ENCODE measurements at regions not wholly inside any gene's neighbourhood (a gene's known extent, or its start where the extent isn't known, plus 50 kb on each side); places are given as distances from the start of the nearest gene placed in this dataset.

DNA sequence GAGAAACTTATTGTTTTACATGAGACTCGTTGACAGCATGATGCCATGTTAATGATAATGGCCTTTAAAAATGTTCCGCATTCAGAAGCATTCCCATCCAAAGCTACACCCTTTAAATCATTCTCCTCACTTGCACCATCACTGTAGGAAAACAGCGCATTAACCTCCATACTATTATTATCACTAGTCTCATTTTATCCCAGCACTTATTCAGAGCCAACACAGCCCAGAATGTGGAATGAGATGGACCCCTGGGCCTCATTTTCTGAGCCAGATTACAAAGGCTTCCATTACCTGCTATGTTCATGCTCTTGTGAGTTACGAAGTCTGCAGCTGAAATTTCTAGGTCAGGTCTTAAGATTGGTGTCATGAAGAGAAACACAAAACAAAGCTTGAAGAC is 159.4 kb downstream of the HS3ST3A1 start:
- no peaks in the 10 kb centered on the region for H3K4me1 ChIP-seq
- H3K9ac ChIP-seq: no peak overlapping the region
- no peak for TF ChIP-seq Cebpa-rat (IDR thresholded peaks at IDR 0.05)
- H3K4me3 ChIP-seq: no peak overlapping the region
- no peaks in the 10 kb centered on the region for H4K20me1 ChIP-seq
- no peak overlapping the region for H3K27ac ChIP-seq
- H3K9me3 ChIP-seq: no peaks in the 10 kb centered on the region
- no peaks in the 10 kb centered on the region for H3K36me3 ChIP-seq
- no peaks in the 10 kb centered on the region for H3K27me3 ChIP-seq
- H3K4me2 ChIP-seq: no peak overlapping the region

DNA sequence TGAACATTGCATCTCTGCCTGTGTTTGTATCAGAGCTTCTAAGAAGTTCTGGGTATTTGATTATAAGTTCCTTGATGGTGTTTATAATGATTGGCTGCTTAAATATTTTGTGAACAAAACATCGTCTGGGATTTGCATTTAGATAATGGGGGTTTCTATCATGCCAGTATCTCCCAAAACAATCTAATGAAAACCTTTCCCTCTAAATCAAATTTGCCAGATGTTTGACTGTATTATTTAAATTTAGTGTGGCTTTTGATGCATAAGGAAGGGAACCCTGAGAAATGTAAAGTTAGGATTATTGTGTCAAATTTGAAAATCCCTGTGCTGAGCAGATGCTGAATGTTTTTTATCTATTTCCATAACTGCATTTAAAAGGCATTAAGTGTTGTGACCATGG is 159.9 kb downstream of the HS3ST3A1 start:
- Histone ChIP-seq H3K27ac (no peak overlapping the region), H3K9me3 (no peaks in the 10 kb centered on the region), H3K9ac (no peak overlapping the region), H3K4me1 (no peaks in the 10 kb centered on the region), H3K27me3 (no peaks in the 10 kb centered on the region), H4K20me1 (no peaks in the 10 kb centered on the region), H3K4me3 (no peak overlapping the region), H3K36me3 (no peaks in the 10 kb centered on the region), H3K4me2 (no peak overlapping the region)
- no peak for TF ChIP-seq Cebpa-rat (IDR thresholded peaks at IDR 0.05)

DNA sequence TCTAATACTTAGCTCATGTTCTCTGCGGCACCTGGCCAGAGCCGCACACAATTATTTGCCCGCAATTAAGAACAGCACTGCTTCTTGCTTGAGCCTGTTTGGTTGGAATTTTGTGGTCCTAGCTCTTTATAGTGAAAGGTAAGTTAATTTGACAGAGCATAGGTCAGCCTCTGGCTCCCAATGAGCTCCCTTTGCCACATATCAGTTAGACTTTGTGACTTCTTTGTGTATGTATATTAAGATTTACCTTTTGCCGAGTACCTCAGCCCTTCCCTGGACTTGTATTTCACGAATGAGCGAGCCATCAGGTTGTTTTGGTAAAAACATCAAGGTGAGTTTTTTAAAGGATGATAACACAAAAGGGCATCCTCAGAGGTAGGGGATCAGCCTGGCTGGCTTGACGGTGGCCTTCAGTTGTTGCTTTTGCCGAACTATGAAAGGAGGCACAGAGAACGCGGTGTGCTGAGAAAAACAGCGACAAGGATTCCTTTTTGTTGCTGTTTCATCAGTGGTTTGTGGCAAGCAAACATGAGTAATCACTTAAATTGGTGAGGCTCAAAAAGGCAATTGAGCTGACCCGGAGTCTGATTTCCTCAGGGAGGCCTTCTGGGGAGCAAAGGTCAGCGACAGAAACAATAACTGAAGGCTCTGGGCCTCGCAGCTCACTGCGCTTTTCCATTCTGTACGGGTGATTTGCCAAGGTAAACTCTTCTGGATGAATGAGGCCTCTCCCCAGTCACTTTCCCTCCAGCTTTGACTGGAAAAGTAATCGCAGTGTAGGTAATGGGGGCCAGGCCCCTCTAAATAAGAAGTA is 163.6 kb downstream of the HS3ST3A1 start:
- Histone ChIP-seq H3K4me3 (no peak overlapping the region), H3K9ac (no peak overlapping the region), H3K27me3 (no peaks in the 10 kb centered on the region), H3K4me2 (no peak overlapping the region), H3K36me3 (no peaks in the 10 kb centered on the region), H3K27ac (no peak overlapping the region), H4K20me1 (no peaks in the 10 kb centered on the region), H3K4me1 (no peaks in the 10 kb centered on the region), H3K9me3 (no peaks in the 10 kb centered on the region)
- no peak for TF ChIP-seq Cebpa-rat (IDR thresholded peaks at IDR 0.05)

DNA sequence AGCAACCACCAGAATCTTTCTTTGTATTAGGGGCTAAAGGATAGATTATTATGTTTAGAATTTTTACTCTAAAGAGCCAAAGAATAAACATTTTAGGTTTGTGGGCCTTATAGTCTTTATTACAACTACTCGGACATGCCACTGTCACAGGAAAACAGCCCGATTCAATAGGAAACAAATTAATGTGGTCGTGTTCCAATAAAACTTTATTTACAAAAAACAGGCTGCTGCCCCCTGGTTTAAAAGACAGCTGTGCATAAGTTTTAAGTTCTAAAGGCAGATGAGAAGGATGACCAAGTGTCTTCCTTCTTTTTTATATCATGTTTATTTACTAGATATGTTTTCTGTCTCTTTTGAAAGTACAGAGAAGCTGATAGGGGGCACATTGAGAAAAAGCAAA is 166.5 kb downstream of the HS3ST3A1 start:
- H3K9ac ChIP-seq: no peak overlapping the region
- H3K4me3 ChIP-seq: no peak overlapping the region
- H3K4me1 ChIP-seq: no peaks in the 10 kb centered on the region
- H3K27ac ChIP-seq: no peak overlapping the region
- H4K20me1 ChIP-seq: no peaks in the 10 kb centered on the region
- H3K27me3 ChIP-seq: no peaks in the 10 kb centered on the region
- no peak for TF ChIP-seq Cebpa-rat (IDR thresholded peaks at IDR 0.05)
- H3K36me3 ChIP-seq: no peaks in the 10 kb centered on the region
- no peaks in the 10 kb centered on the region for H3K9me3 ChIP-seq
- no peak overlapping the region for H3K4me2 ChIP-seq

DNA sequence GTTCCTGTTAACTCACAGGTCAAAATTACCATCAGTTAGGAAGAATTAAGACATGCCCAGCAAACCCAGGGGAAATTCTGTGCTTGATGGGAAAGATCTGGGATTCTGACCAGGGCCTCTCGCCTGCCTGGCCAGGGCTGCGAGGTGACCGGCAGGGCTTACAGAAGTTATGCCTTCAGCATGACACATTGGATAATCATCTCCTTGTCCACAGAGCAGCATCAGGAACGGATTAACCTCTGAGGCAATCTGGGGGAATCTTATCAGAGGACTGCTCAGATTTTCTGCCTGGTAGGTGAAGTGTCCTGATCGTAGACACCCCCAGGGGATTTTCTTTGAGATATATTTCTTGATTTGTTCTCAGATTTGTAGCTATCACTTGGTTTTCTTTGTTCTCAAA is 172.5 kb downstream of the HS3ST3A1 start:
- no peaks in the 10 kb centered on the region for H3K36me3 ChIP-seq
- no peaks in the 10 kb centered on the region for H3K27me3 ChIP-seq
- TF ChIP-seq Cebpa-rat (IDR thresholded peaks at IDR 0.05): no peak
- H3K27ac ChIP-seq: no peak overlapping the region
- no peak overlapping the region for H3K9ac ChIP-seq
- no peaks in the 10 kb centered on the region for H3K4me1 ChIP-seq
- no peak overlapping the region for H3K4me3 ChIP-seq
- H3K4me2 ChIP-seq: no peak overlapping the region
- no peaks in the 10 kb centered on the region for H3K9me3 ChIP-seq
- H4K20me1 ChIP-seq: no peaks in the 10 kb centered on the region

DNA sequence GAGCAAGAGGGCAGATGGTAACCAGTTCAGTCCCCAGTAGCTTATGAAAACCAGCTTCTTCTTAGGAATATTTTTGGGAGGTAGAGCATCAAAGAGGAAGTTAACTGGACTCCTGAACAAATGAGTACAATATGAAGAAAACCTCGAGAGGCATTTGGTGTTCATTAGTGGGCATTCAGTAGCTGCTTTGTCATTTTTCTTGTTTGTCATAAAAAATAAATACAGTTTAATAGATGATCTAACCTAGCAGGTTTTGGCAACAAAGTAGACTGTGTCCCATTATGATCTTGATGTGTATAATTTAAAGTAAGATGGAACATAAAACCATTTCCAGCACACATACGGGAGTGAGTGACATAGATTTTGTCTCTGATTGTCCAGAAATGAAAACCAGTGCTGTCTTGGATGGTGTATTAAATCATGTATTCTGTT is 173.1 kb downstream of the HS3ST3A1 start:
- H3K36me3 ChIP-seq: no peaks in the 10 kb centered on the region
- no peak overlapping the region for H3K4me2 ChIP-seq
- no peak overlapping the region for H3K27ac ChIP-seq
- no peaks in the 10 kb centered on the region for H4K20me1 ChIP-seq
- H3K9me3 ChIP-seq: no peaks in the 10 kb centered on the region
- H3K9ac ChIP-seq: no peak overlapping the region
- no peaks in the 10 kb centered on the region for H3K4me1 ChIP-seq
- H3K27me3 ChIP-seq: no peaks in the 10 kb centered on the region
- no peak for TF ChIP-seq Cebpa-rat (IDR thresholded peaks at IDR 0.05)
- no peak overlapping the region for H3K4me3 ChIP-seq

DNA sequence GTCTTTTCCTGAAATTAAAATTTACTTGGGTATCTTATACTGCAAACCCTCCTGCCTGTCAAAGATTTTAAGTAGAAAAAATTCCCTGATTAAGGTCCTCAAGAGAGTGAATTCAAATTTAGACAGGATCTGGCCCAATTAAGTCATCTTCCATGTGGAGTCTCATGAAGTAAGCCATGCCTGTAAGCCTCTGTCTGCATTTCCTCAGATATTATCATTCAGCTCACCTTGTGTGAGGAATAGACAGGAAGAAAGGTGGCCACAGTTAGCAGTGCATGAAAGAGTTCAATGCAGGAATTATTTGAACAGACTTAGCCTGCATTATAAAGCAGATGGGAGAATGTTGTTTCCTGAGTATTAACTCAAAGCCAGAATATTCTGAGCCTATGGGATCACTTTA is 174.7 kb downstream of the HS3ST3A1 start:
- no peak overlapping the region for H3K4me3 ChIP-seq
- H3K27ac ChIP-seq: no peak overlapping the region
- H3K27me3 ChIP-seq: no peaks in the 10 kb centered on the region
- no peaks in the 10 kb centered on the region for H3K9me3 ChIP-seq
- H3K9ac ChIP-seq: no peak overlapping the region
- H3K36me3 ChIP-seq: no peaks in the 10 kb centered on the region
- no peak for TF ChIP-seq Cebpa-rat (IDR thresholded peaks at IDR 0.05)
- no peak overlapping the region for H3K4me2 ChIP-seq
- H3K4me1 ChIP-seq: no peaks in the 10 kb centered on the region
- no peaks in the 10 kb centered on the region for H4K20me1 ChIP-seq

DNA sequence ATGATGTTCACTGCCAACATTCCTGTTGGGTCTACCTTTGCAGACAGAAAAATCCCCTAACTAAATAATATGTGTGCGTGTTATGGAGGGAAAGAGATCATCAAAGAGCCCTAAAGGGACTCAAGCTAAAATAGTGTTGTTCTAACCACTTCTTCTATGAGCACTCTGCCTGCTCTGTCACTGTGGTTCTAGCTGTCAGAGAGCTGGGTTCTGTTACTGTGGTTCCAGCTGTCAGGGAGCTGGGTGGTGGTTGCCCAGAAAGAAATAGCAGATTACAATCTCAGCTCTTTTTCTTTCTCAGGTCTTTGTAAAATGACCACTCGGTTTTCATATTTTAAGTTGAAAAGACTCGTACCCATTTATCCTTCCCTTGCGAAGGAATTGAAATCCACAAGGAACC is 176.3 kb downstream of the HS3ST3A1 start:
- H3K4me2 ChIP-seq: no peak overlapping the region
- H3K4me1 ChIP-seq: no peaks in the 10 kb centered on the region
- TF ChIP-seq Cebpa-rat (IDR thresholded peaks at IDR 0.05): no peak
- no peaks in the 10 kb centered on the region for H4K20me1 ChIP-seq
- no peak overlapping the region for H3K9ac ChIP-seq
- no peak overlapping the region for H3K27ac ChIP-seq
- H3K27me3 ChIP-seq: no peaks in the 10 kb centered on the region
- no peaks in the 10 kb centered on the region for H3K36me3 ChIP-seq
- H3K4me3 ChIP-seq: no peak overlapping the region
- H3K9me3 ChIP-seq: no peaks in the 10 kb centered on the region

DNA sequence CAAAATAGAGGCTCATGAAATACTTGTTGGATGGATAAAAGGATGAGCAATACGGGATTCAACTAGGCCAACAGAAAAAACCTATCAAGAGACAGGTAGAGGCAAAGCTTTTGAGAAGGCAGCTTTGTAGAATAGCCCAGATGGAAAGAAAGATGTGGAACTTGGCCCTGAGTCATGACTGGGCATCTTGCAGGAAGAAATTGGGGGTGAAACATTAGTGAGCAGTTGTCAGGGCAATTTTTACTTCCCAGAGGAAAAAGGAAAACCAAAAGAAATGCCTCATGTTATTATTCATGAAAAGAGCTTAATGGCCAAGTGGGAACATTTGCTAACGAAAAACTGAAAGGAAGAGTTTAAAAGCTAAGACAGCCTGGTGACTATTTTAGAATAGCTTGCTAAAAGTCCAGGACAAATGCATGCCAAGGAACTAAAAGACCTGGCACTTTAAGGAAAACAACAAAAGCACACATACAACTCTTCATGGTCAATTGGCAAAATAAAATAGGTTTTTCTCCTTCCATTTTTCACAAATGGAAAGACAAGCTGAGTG is 180.1 kb downstream of the HS3ST3A1 start:
- H3K4me3 ChIP-seq: no peak overlapping the region
- H3K27ac ChIP-seq: no peak overlapping the region
- no peak for TF ChIP-seq Cebpa-rat (IDR thresholded peaks at IDR 0.05)
- H3K9me3 ChIP-seq: no peaks in the 10 kb centered on the region
- H3K4me2 ChIP-seq: no peak overlapping the region
- H3K4me1 ChIP-seq: no peaks in the 10 kb centered on the region
- H4K20me1 ChIP-seq: no peaks in the 10 kb centered on the region
- H3K27me3 ChIP-seq: no peaks in the 10 kb centered on the region
- H3K9ac ChIP-seq: no peak overlapping the region
- no peaks in the 10 kb centered on the region for H3K36me3 ChIP-seq

DNA sequence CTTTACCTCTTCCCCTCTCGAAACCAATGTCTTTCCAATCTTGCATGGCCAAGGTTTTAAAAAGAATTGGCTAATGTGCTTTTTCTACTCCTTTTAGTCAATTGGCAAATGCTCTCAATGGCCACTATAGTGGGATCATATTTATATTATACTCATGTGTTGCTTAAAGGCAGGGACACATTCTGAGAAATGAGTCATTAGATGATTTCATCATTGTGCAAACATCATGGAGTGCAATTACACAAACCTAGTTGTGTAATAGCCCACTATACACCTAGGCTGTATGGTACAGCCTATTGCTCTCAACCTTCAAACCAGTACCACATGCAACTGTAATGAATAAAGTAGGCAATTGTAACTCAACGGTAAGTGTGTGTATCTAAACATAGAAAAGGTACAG is 180.9 kb downstream of the HS3ST3A1 start:
- no peaks in the 10 kb centered on the region for H3K27me3 ChIP-seq
- no peak overlapping the region for H3K4me3 ChIP-seq
- no peak for TF ChIP-seq Cebpa-rat (IDR thresholded peaks at IDR 0.05)
- H3K9ac ChIP-seq: no peak overlapping the region
- no peak overlapping the region for H3K4me2 ChIP-seq
- H3K27ac ChIP-seq: no peak overlapping the region
- H3K36me3 ChIP-seq: no peaks in the 10 kb centered on the region
- no peaks in the 10 kb centered on the region for H3K9me3 ChIP-seq
- no peaks in the 10 kb centered on the region for H4K20me1 ChIP-seq
- H3K4me1 ChIP-seq: no peaks in the 10 kb centered on the region

All from BLaER1 (cell line).